PC-9 (cell line): ENCODE measurements at regions not wholly inside any gene's neighbourhood (a gene's known extent, or its start where the extent isn't known, plus 50 kb on each side); places are given as distances from the start of the nearest gene placed in this dataset.
A peak's percentile ranks its signal among the peaks of the same experiment; 100 is the strongest.

Source experiments
- BruUV-seq: library from RNA; stranded (reverse); fragments of 400-500 nt; replicated peaks from 2 replicates; lab custom pipeline; 2021; lab: Mats Ljungman, UMichigan
- CTCF ChIA-PET: fragments of 300-600 bp; sonication (Branson Sonifier 250); formaldehyde crosslinking; loops from one replicate; lab custom pipeline; 2022; ENCODE audit warnings: antibody characterized with exemption; lab: Charles Lee
- POLR2A ChIA-PET: fragments of 300-600 bp; sonication (Branson Sonifier 250); formaldehyde crosslinking; loops from one replicate; lab custom pipeline; 2022; ENCODE audit warnings: antibody characterized with exemption; ENCODE audit not compliant: unreplicated experiment; lab: Charles Lee
- DNase-seq, 2 experiments: peaks; one replicate each; pipeline versions ENCODE4 v3.0.0 to v3.0.0-alpha.2; 2015 to 2022; ENCODE audit warnings: mixed read lengths in 1 of 2
- H2AFZ ChIP-seq: fragments of 200-600 bp; sonication (generic); 2 replicates; pipeline ENCODE4 v1.8.1; 2017; ENCODE audit warnings: antibody characterized with exemption
- H3F3A ChIP-seq: fragments of 200-600 bp; sonication (generic); 2 replicates; pipeline ENCODE4 v1.8.1; 2017; ENCODE audit warnings: antibody characterized with exemption, mild to moderate bottlenecking, low read depth; ENCODE audit not compliant: insufficient read depth
- H3K27ac ChIP-seq: fragments of 200-600 bp; sonication (generic); 2 replicates; pipeline ENCODE4 v1.6.1; 2016; ENCODE audit warnings: mixed run types
- H3K27me3 ChIP-seq: fragments of 200-600 bp; sonication (generic); 2 replicates; pipeline ENCODE4 v1.6.1; 2016; ENCODE audit warnings: low read depth, mixed run types; ENCODE audit not compliant: insufficient read depth
- H3K36me3 ChIP-seq: fragments of 200-600 bp; sonication (generic); 2 replicates; pipeline ENCODE4 v1.6.1; 2016; ENCODE audit warnings: low read depth, mixed run types
- H3K4me1 ChIP-seq: fragments of 200-600 bp; sonication (generic); replicated peaks from 2 replicates; pipeline ENCODE4 v1.6.1; 2016; ENCODE audit warnings: mixed run types; ENCODE audit not compliant: insufficient read depth
- H3K4me2 ChIP-seq: fragments of 200-600 bp; sonication (generic); 2 replicates; pipeline ENCODE4 v1.6.1; 2017; ENCODE audit warnings: mixed run types
- H3K4me3 ChIP-seq: fragments of 200-600 bp; sonication (generic); 2 replicates; pipeline ENCODE4 v1.6.1; 2016; ENCODE audit warnings: mixed run types
- H3K79me2 ChIP-seq: fragments of 200-600 bp; sonication (generic); 2 replicates; pipeline ENCODE4 v1.6.1; 2017; ENCODE audit warnings: low read depth, mixed run types
- H3K9me2 ChIP-seq: fragments of 200-600 bp; sonication (generic); 2 replicates; pipeline ENCODE4 v1.8.1; 2017; ENCODE audit warnings: mild to moderate bottlenecking; ENCODE audit not compliant: insufficient read depth
- H3K9me3 ChIP-seq: fragments of 200-600 bp; sonication (generic); 2 replicates; pipeline ENCODE4 v1.8.1; 2016; ENCODE audit warnings: low read depth; ENCODE audit not compliant: insufficient read depth
- H4K20me1 ChIP-seq: fragments of 200-600 bp; sonication (generic); 2 replicates; pipeline ENCODE4 v1.8.1; 2017; ENCODE audit not compliant: insufficient read depth
- CTCF ChIP-seq: fragments of 200-600 bp; sonication (generic); conservative IDR thresholded peaks from 2 replicates; pipeline ENCODE4 v1.6.1; 2017; ENCODE audit warnings: mixed run types, antibody characterized with exemption, mild to moderate bottlenecking, moderate library complexity
- EZH2 ChIP-seq: fragments of 200-600 bp; sonication (generic); IDR thresholded peaks from 2 replicates; pipeline ENCODE4 v1.8.0; 2017; ENCODE audit warnings: antibody characterized with exemption, low read depth
- intact Hi-C: fragments of 100-400 bp; cut with micrococcal nuclease; formaldehyde crosslinking; loops from one replicate; pipeline ENCODE4 v1.10.0; 2022; ENCODE audit not compliant: unreplicated experiment

DNA sequence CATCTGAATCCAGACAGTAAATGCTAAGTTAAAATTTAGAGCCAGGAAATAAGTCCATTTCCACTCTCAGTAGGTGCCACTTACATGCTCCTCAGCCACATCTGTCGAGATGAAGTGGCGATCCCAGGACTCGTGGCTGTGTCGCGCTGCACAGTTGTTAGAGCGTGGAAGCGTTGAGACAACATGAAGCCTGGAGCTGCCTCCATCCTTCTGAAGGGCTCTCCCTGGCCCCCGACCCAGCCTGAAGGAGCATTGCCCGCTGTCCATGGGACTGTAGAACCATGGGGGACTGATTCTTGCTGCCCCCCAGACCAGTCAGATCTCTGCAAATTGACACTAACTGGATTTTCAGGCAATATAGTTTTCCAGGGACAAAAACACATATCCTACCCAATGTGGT, 58.9 kb downstream of the IRX1 start:
- Histone ChIP-seq H3K4me3 (no peak overlapping the region), H3K4me1 (no peaks in the 10 kb centered on the region), H3K9me3 (no peaks in the 10 kb centered on the region), H3K79me2 (no peaks in the 10 kb centered on the region), H4K20me1 (no peaks in the 10 kb centered on the region; the same call in 1 of the 2 replicates), H3K4me2 (no peak overlapping the region), H2AFZ (no peak overlapping the region), H3F3A (no peaks in the 10 kb centered on the region), H3K27me3 (peaks cover 56% of the 10 kb centered on the region), H3K27ac (no peak overlapping the region), H3K36me3 (no peaks in the 10 kb centered on the region), H3K9me2 (no peaks in the 10 kb centered on the region)
- ChIA-PET CTCF (no interaction called here), POLR2A (no interaction called here)
- TF ChIP-seq CTCF (no peak), EZH2 (no peak)
- intact Hi-C loops = no loop called here
- BruUV-seq = no TSS peak
- peak in 1 of 2 experiments; percentile 32 for DNase-seq

DNA sequence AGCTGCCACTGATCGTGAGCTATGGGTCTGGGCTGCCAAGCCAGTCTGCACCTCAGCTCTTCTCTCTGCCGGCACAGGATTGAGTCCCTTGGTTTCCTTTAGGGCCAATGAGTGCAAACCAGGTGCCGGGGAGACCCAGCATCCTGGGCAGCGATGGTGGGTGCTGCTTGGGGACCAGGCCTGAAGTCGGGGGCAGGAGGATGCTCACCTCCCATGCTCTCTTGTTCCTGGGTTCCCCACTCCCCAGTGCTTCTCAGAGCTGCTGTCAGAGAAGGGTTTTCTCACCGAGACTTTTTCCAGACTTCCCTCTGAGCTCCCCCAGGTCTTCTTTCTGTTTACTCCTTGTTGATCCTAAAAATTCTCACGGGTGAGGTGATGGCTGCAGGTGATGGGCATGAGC, 61.2 kb downstream of the IRX1 start:
- TF ChIP-seq EZH2 = no peak
- no peak for TF ChIP-seq CTCF
- Histone ChIP-seq H3K4me2 (no peak overlapping the region), H3K9me2 (no peaks in the 10 kb centered on the region), H3K9me3 (no peaks in the 10 kb centered on the region), H3K36me3 (no peaks in the 10 kb centered on the region), H2AFZ (no peak overlapping the region), H3F3A (no peaks in the 10 kb centered on the region), H3K4me1 (no peaks in the 10 kb centered on the region), H3K27ac (no peak overlapping the region), H3K4me3 (no peak overlapping the region), H3K79me2 (no peaks in the 10 kb centered on the region), H3K27me3 (peaks cover 60% of the 10 kb centered on the region), H4K20me1 (no peaks in the 10 kb centered on the region; the same call in 1 of the 2 replicates)
- DNase-seq = no peak
- POLR2A ChIA-PET = no interaction called here
- CTCF ChIA-PET = no interaction called here
- intact Hi-C loops = no loop called here
- BruUV-seq = no TSS peak

DNA sequence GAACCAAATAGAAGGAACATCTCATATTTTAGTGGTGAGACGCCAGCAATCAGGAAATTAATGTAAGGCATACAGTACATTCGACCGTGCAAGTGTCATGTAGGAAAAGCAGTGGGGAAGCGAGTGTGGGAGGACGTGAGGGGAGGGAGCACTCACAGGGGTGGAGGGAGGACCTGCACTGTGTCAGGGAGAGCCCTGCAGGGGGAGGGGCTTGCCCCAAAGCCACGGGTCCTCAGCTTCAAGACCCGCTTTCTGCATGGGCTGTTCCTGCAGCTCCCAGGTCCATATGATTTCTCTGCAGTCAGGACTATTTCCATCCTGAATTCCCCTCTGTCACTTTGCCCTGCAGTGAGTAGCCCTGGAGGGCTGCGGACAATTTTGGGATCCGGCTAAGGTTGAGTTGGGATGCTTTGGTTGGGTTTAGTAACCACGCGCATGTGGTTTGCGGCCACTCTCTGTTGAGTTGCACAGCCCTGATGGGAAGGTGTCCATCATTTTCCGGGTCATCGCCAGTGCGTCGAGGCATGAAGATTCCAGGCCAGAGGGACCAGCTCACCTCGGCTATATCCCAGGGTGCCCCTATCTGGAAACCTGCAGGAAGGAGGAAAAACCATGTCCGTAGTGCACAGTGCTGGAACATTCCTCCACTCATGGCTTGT, 61.9 kb downstream of the IRX1 start:
- H4K20me1 ChIP-seq = no peaks in the 10 kb centered on the region; the same call in 1 of the 2 replicates
- H2AFZ ChIP-seq = no peak overlapping the region
- no peak overlapping the region for H3K4me3 ChIP-seq
- H3K9me2 ChIP-seq = no peaks in the 10 kb centered on the region
- H3K9me3 ChIP-seq = no peaks in the 10 kb centered on the region
- H3K4me1 ChIP-seq = no peaks in the 10 kb centered on the region
- no peak overlapping the region for H3K4me2 ChIP-seq
- ChIA-PET POLR2A (no interaction called here), CTCF (no interaction called here)
- H3K27ac ChIP-seq = no peak overlapping the region
- no peaks in the 10 kb centered on the region for H3K79me2 ChIP-seq
- no peaks in the 10 kb centered on the region for H3K36me3 ChIP-seq
- TF ChIP-seq EZH2 (no peak), CTCF (no peak)
- peaks cover 64% of the 10 kb centered on the region for H3K27me3 ChIP-seq
- H3F3A ChIP-seq = no peaks in the 10 kb centered on the region
- no TSS peak for BruUV-seq
- peak in 1 of 2 experiments; percentile 6 for DNase-seq
- intact Hi-C loops = no loop called here
